ENCODE measurements at regions not wholly inside any gene's neighbourhood (a gene's known extent, or its start where the extent isn't known, plus 50 kb on each side); places are given as distances from the start of the nearest gene placed in this dataset.
A peak's percentile ranks its signal among the peaks of the same experiment; 100 is the strongest.
"Not testable (repeated sequence)": the region's sequence is repeated elsewhere in the genome, so short reads cannot be mapped to it uniquely, and the experiment has no call there.

DNA sequence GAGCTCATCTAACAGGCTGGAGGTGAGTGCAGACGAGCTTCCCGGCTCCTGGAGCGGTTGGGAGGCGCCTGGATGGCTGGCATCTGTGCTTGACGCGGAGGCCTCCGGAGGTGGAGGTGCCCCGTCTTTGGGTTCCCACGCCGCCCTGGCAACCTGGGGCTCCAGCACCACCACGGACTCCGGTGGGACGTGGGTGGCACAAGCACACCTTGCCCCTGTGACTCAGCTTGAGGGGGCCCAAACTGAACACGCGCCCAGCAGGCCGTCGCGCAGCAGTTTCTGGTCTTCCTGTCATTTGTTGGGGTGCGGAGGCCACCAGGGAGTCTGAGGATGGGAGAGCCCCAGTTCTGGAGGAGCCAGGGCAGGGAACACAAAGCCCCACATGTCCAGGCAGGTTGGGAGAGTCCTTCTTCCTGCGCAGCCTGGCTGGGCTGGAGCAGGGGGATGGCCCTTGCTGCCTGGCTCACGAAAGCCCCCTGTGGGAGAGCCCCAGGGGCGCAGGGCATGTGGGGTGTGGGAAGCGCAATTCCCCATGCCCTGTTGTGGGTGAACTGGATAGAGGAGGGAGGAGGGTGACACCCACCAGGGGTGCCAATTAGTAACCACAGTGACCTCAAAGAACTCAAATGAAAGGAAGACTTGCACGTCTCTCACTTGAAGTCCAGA is 1378.6 kb upstream of the DEFB115 start:
- DNase-seq (ENCODE audit: low read depth in 2 of 2), result no peak

- DNase-seq (ENCODE audit: low read depth in 2 of 2), result peak in 1 of 2 donors; percentile 15
Observed at GRCh38 chr20:29881107-29881506, 1376.4 kb upstream of the DEFB115 start.

DNA sequence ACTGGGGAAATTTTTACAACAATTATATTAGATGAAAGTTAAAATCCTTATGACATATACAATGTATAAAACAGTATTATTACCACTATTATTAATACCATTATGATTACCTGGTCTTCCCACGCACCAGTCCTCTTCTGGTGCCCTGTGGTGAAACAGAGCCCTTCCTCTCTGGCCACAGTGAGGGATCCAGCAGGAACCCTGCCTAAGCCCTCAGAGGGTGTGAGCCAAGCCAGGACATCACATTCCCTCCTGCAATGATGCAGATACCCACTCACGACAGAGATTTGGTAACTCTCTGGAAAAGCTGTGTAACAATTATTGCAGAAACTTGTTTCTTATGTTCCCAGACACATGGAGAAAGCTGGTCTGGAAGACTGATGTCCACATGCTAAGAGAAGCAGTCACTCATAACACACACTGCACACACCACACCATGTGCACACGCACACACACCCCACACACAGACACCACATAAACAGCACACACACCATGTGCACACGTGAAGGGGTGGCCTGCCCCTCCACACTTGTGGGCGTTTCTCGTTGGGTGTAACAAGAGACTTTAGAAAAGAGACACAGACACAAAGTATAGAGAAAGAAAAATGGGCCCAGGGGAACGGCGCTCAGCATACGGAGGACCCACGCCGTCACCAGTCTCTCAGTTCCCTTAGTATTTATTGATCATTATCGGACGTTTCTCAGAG is 1373.8 kb upstream of the DEFB115 start:
- DNase-seq (ENCODE audit: low read depth in 2 of 2), result not testable (repeated sequence)

DNA sequence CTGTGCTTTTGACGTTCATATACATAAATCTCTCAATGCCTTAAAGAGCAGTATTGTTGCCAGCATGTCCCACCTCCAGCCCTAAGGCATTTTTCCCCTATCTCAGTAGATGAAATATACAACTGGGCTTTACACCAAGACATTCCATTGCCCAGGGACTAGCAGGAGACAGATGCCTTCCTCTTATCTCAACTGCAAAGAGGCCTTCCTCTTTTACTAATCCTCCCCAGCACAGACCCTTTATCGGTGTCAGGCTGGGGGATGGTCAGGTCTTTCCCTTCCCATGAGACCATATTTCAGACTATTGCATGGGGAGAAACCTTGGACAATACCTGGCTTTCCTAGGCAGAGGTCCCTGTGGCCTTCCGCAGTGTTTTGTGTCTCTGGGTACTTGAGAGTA is 1373.1 kb upstream of the DEFB115 start:
- not testable (repeated sequence) for DNase-seq (ENCODE audit: low read depth in 2 of 2)

DNA sequence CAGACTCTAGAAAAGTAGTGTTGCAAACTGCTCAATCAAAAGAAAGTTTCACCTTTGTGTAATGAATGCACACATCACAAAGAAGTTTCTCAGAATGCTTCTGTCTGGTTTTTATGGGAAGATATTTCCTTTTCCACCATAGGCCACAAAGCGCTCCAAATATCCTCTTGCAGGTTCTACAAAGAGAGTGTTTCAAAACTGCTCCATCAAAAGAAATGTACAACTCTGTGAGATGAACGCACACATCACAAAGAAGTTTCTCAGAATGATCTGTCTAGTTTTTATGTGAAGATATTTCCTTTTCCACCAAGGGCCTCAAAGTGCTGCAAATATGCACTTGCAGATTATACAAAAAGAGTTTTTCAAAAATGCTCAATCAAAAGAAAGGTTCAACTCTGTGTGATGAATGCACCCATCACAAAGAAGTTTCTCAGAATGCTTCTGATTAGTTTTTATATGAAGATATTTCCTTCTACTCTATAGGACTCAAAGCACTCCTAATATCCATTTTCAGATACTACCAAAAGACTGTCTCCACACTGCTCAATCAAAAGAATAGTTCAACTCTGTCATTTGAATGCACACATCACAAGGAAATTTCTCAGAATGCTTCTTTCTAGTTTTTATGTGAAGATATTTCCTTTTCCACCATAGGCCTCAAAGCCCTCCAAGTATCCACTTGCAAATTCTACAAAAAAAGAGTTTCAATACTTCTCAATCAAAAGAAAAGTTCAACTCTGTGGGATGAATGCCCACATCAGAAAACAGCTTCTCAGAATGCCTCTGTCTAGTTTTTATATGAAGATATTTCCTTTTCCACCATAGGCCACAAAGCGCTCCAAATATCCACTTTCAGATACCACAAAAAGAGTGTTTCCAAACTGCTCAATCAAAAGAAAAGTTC is 1371.9 kb upstream of the DEFB115 start:
- not testable (repeated sequence) for DNase-seq (ENCODE audit: low read depth in 2 of 2)

DNA sequence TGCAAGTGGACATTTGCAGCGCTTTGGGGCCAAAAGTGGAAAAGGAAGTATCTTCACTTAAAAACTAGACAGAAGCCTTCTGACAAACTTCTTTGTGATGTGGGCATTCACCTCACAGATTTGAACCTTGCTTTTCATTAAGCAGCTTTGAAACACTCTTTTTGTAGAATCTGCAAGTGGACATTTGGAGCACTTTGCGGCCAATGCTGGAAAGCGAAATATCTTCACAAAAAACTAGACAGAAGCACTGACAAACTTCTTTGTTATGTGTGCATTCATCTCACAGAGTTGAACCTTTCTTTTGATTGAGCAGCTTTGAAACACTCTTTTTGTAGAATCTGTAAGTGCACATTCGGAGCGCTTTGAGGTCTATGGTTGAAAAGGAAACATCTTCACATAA is 1365.9 kb upstream of the DEFB115 start:
- not testable (repeated sequence) for DNase-seq (ENCODE audit: low read depth in 2 of 2)
